H1 (cell line): ENCODE measurements at regions not wholly inside any gene's neighbourhood (a gene's known extent, or its start where the extent isn't known, plus 50 kb on each side); places are given as distances from the start of the nearest gene placed in this dataset.

Experiments used
- CTCF ChIA-PET: fragments of 300-600 bp; sonication (Branson Sonifier 250); formaldehyde crosslinking; loops from one replicate; lab custom pipeline; 2021; ENCODE audit not compliant: partially characterized antibody; lab: Charles Lee
- POLR2A ChIA-PET: fragments of 300-600 bp; sonication (Branson Sonifier 250); formaldehyde crosslinking; loops from one replicate; lab custom pipeline; 2021; ENCODE audit warnings: inconsistent platforms; ENCODE audit not compliant: partially characterized antibody; lab: Charles Lee
- DNase-seq, 2 experiments: peaks; one replicate each; pipeline versions ENCODE4 v3.0.0 to v3.0.0-alpha.2; 2010 to 2022; ENCODE audit warnings: low spot score in 2 of 2, low read depth in 1 of 2, mixed read lengths in 1 of 2
- FAIRE-seq: peaks from 2 replicates; lab custom pipeline; 2011; peaks lifted over from hg19 to GRCh38; lab: Jason Lieb, UNC
- H2AFZ ChIP-seq: 2 replicates; pipeline ENCODE4 v1.8.1; 2012; ENCODE audit warnings: low read length, inconsistent platforms
- H2AK5ac ChIP-seq: 2 replicates; pipeline ENCODE4 v1.6.1; 2013; ENCODE audit warnings: low read depth, low read length
- H2BK120ac ChIP-seq: replicated peaks from 2 replicates; pipeline ENCODE3; 2013; ENCODE audit warnings: low read depth, low read length, inconsistent platforms
- H2BK12ac ChIP-seq: 2 replicates; pipeline ENCODE4 v1.6.1; 2013; ENCODE audit warnings: low read depth, low read length
- H2BK15ac ChIP-seq: 2 replicates; pipeline ENCODE4 v1.6.1; 2013; ENCODE audit warnings: low read length
- H2BK20ac ChIP-seq: 2 replicates; pipeline ENCODE4 v1.6.1; 2013; ENCODE audit warnings: low read length
- H2BK5ac ChIP-seq: 2 replicates; pipeline ENCODE4 v1.6.1; 2013; ENCODE audit warnings: low read depth, low read length
- H3K14ac ChIP-seq: 2 replicates; pipeline ENCODE4 v1.6.1; 2013; ENCODE audit warnings: inconsistent platforms; ENCODE audit not compliant: insufficient read length
- H3K18ac ChIP-seq: 2 replicates; pipeline ENCODE4 v1.6.1; 2013; ENCODE audit warnings: low read length; ENCODE audit errors: extremely low read depth
- H3K23ac ChIP-seq: 2 replicates; pipeline ENCODE4 v1.6.1; 2013; ENCODE audit warnings: inconsistent platforms; ENCODE audit not compliant: insufficient read length
- H3K23me2 ChIP-seq: 2 replicates; pipeline ENCODE4 v1.6.1; 2013; ENCODE audit warnings: low read depth, low read length
- H3K27ac ChIP-seq: 2 replicates; pipeline ENCODE4 v1.6.1; 2011; ENCODE audit warnings: low read depth, low read length, inconsistent platforms
- H3K27me3 ChIP-seq, 4 experiments: replicated peaks in 1 of 4; 1 replicate in 1 of 4; 2 replicates in 3 of 4; pipeline versions ENCODE4 v1.6.1 to v1.8.1; 2011 to 2013; ENCODE audit warnings: low read length in 3 of 4, mild to moderate bottlenecking in 3 of 4, inconsistent platforms in 2 of 4, mixed read lengths in 2 of 4, moderate library complexity in 1 of 4; ENCODE audit not compliant: control insufficient read depth in 3 of 4, insufficient read depth in 3 of 4; ENCODE audit errors: extremely low read depth in 1 of 4
- H3K36me3 ChIP-seq, 4 experiments: 2 replicates each; pipeline versions ENCODE4 v1.6.1 to v1.8.1; 2011 to 2013; ENCODE audit warnings: mild to moderate bottlenecking in 4 of 4, low read length in 3 of 4, moderate library complexity in 2 of 4, control low read depth in 1 of 4, inconsistent platforms in 1 of 4; ENCODE audit not compliant: insufficient read depth in 4 of 4, control insufficient read depth in 2 of 4
- H3K4ac ChIP-seq: replicated peaks from 2 replicates; pipeline ENCODE3; 2013; ENCODE audit warnings: low read length, low read depth, mixed read lengths, inconsistent platforms; ENCODE audit not compliant: insufficient read length
- H3K4me1 ChIP-seq, 4 experiments: replicated peaks in 1 of 4; 1 replicate in 1 of 4; 2 replicates in 3 of 4; pipeline versions ENCODE4 v1.6.1 to v1.8.1; 2011 to 2013; ENCODE audit warnings: low read length in 3 of 4, inconsistent platforms in 2 of 4, mixed read lengths in 1 of 4; ENCODE audit not compliant: insufficient read depth in 4 of 4, control insufficient read depth in 3 of 4
- H3K4me2 ChIP-seq, 2 experiments: 2 replicates each; pipeline versions ENCODE4 v1.6.1 to v1.8.1; 2011 to 2013; ENCODE audit warnings: low read depth in 2 of 2, low read length in 2 of 2, control low read depth in 1 of 2, inconsistent platforms in 1 of 2, mild to moderate bottlenecking in 1 of 2; ENCODE audit not compliant: insufficient read depth in 1 of 2
- H3K4me3 ChIP-seq, 4 experiments: fragments of 200-600, 300-600 bp in 1 of 4; sonication (generic), shearing (Covaris generic), sonication (Bioruptor Twin) in 1 of 4; 2 replicates each; pipeline versions ENCODE4 v1.5.1 to v1.8.1; 2011 to 2016; ENCODE audit warnings: low read length in 4 of 4, low read depth in 3 of 4, control low read depth in 2 of 4, inconsistent platforms in 2 of 4, mild to moderate bottlenecking in 2 of 4, mixed read lengths in 1 of 4, moderate library complexity in 1 of 4; ENCODE audit not compliant: insufficient read depth in 2 of 4; ENCODE audit errors: extremely low read depth in 1 of 4
- H3K56ac ChIP-seq: replicated peaks from 2 replicates; pipeline ENCODE3; 2013; ENCODE audit warnings: low read depth, mild to moderate bottlenecking, mixed read lengths, low read length, inconsistent platforms; ENCODE audit not compliant: insufficient read length
- H3K79me1 ChIP-seq: 2 replicates; pipeline ENCODE4 v1.6.1; 2013; ENCODE audit warnings: low read depth, low read length, control low read depth
- H3K79me2 ChIP-seq, 2 experiments: 2 replicates each; pipeline versions ENCODE4 v1.6.1 to v1.8.1; 2012 to 2013; ENCODE audit warnings: low read length in 2 of 2, mild to moderate bottlenecking in 2 of 2, inconsistent platforms in 1 of 2; ENCODE audit not compliant: insufficient read depth in 2 of 2, control insufficient read depth in 1 of 2
- H3K9ac ChIP-seq, 4 experiments: replicated peaks in 1 of 4; 1 replicate in 1 of 4; 2 replicates in 3 of 4; pipeline versions ENCODE4 v1.6.1 to v1.8.1; 2011 to 2013; ENCODE audit warnings: low read depth in 3 of 4, low read length in 3 of 4, control low read depth in 2 of 4, mild to moderate bottlenecking in 2 of 4, moderate library complexity in 2 of 4, inconsistent platforms in 1 of 4; ENCODE audit errors: extremely low read depth in 1 of 4
- H3K9me3 ChIP-seq, 2 experiments: 2 replicates each; pipeline versions ENCODE4 v1.6.1 to v1.8.1; 2012 to 2013; ENCODE audit warnings: mild to moderate bottlenecking in 2 of 2, moderate library complexity in 2 of 2, control low read depth in 1 of 2, inconsistent platforms in 1 of 2, low read depth in 1 of 2, low read length in 1 of 2, mixed read lengths in 1 of 2; ENCODE audit not compliant: insufficient read depth in 2 of 2
- H4K20me1 ChIP-seq, 2 experiments: replicated peaks in 1 of 2; 2 replicates each; pipeline versions ENCODE3 to v1.8.1; 2011 to 2013; ENCODE audit warnings: inconsistent platforms in 2 of 2, low read length in 2 of 2, mild to moderate bottlenecking in 1 of 2; ENCODE audit not compliant: insufficient read depth in 2 of 2, control insufficient read depth in 1 of 2
- H4K5ac ChIP-seq: 2 replicates; pipeline ENCODE4 v1.6.1; 2013; ENCODE audit warnings: low read length, low read depth, mixed read lengths, inconsistent platforms; ENCODE audit not compliant: insufficient read length
- H4K8ac ChIP-seq: 2 replicates; pipeline ENCODE4 v1.8.0; 2013; ENCODE audit warnings: mild to moderate bottlenecking, moderate library complexity, low read length, inconsistent platforms; ENCODE audit not compliant: insufficient read depth; ENCODE audit errors: extremely low read depth
- H4K91ac ChIP-seq: replicated peaks from 2 replicates; pipeline ENCODE3; 2013; ENCODE audit warnings: low read length, mixed read lengths, inconsistent platforms; ENCODE audit not compliant: insufficient read length
- ATF2 ChIP-seq: IDR thresholded peaks from 2 replicates; pipeline ENCODE4 v1.6.1; 2012; ENCODE audit warnings: low read length, inconsistent platforms
- CREB1 ChIP-seq: IDR thresholded peaks from 2 replicates; pipeline ENCODE4 v1.6.1; 2012; ENCODE audit warnings: inconsistent platforms
- MAX ChIP-seq: IDR thresholded peaks from 2 replicates; pipeline ENCODE4 v1.6.1; 2012; ENCODE audit warnings: inconsistent platforms
- RAD21 ChIP-seq, 2 experiments: IDR thresholded peaks in 1 of 2; conservative IDR thresholded peaks in 1 of 2; 2 replicates each; pipeline ENCODE4 v1.6.1; 2011; ENCODE audit warnings: low read depth in 2 of 2, low read length in 2 of 2, improper control_type of control experiment in 1 of 2, inconsistent platforms in 1 of 2, mild to moderate bottlenecking in 1 of 2, moderate library complexity in 1 of 2
- RBBP5 ChIP-seq: IDR thresholded peaks from 2 replicates; pipeline ENCODE4 v1.7.1; 2012; ENCODE audit warnings: low read depth, mild to moderate bottlenecking, inconsistent platforms, low read length, moderate library complexity, borderline replicate concordance
- YY1 ChIP-seq: IDR thresholded peaks from 2 replicates; pipeline ENCODE4 v1.6.1; 2011; ENCODE audit warnings: low read depth, mild to moderate bottlenecking, low read length
- WGBS, 2 experiments: shearing (Covaris generic) in 1 of 2; methylation state at CpG; one replicate each; pipeline versions ENCODE4 v1.1.6 to v1.1.7; 2013 to 2015; ENCODE audit warnings: low lambda C conversion rate in 2 of 2, mixed read lengths in 2 of 2, inconsistent platforms in 1 of 2, low coverage in 1 of 2, missing lambda C conversion rate in 1 of 2; ENCODE audit not compliant: insufficient replicate concordance in 2 of 2, insufficient coverage in 1 of 2, insufficient read length in 1 of 2; ENCODE audit errors: extremely low coverage in 1 of 2, missing lambda C conversion rate in 1 of 2; 5-methylcytosine and 5-hydroxymethylcytosine counted together

GRCh38 chr5:105685884-105686283 is 1984.9 kb downstream of the EFNA5 start:
- Histone ChIP-seq H3K14ac (no peak overlapping the region), H3K9me3 (no peaks in the 10 kb centered on the region), H3K36me3 (no peaks in the 10 kb centered on the region), H2AK5ac (no peak overlapping the region), H2BK12ac (no peak overlapping the region), H3K27ac (no peak overlapping the region), H3K23me2 (no peaks in the 10 kb centered on the region; the same call in 1 of the 2 replicates), H3K9ac (no peak overlapping the region), H2AFZ (no peak overlapping the region), H2BK15ac (no peak overlapping the region), H3K56ac (no peak overlapping the region), H3K23ac (no peak overlapping the region), H3K18ac (no peak overlapping the region), H3K4me1 (peaks cover 0 to 13% (median 3%) of the 10 kb centered on the region in 4 experiments; a peak in 2 of 7 replicates), H2BK120ac (no peak overlapping the region), H3K27me3 (no peaks in the 10 kb centered on the region), H4K20me1 (no peaks in the 10 kb centered on the region), H3K4me3 (no peak overlapping the region), H4K91ac (no peak overlapping the region), H2BK20ac (no peak overlapping the region), H3K4me2 (no peak overlapping the region), H3K79me2 (no peaks in the 10 kb centered on the region), H3K79me1 (no peaks in the 10 kb centered on the region)
- no peak for DNase-seq
- FAIRE-seq: no peak
- WGBS, 2 experiments: 93% methylated on average over 5 of the region's 5 CpGs; no CpG with 5 or more reads in 1 of the 2 experiments
- TF ChIP-seq ATF2: no peak
- TF ChIP-seq CREB1: no peak
- no peak for TF ChIP-seq RAD21 (IDR thresholded peaks at IDR 0.05 in 1 of 2, conservative IDR thresholded peaks at IDR 0.05 in 1 of 2; ENCODE audit: low read depth in 2 of 2, low read length in 2 of 2)
- no peak for TF ChIP-seq MAX
- no peak for TF ChIP-seq YY1
- no peak for TF ChIP-seq RBBP5
- TF ChIP-seq, all 59 proteins: peak for 0
- POLR2A ChIA-PET: no interaction called here
- peak overlapping the region; percentile 5 for H4K5ac ChIP-seq
- H3K4ac ChIP-seq: no peak overlapping the region
- no peak overlapping the region for H2BK5ac ChIP-seq
- H4K8ac ChIP-seq: no peak overlapping the region
- CTCF ChIA-PET: no interaction called here
